ENCODE measurements at regions not wholly inside any gene's neighbourhood (a gene's known extent, or its start where the extent isn't known, plus 50 kb on each side); places are given as distances from the start of the nearest gene placed in this dataset.

- no peak for DNase-seq
These were observed 396.6 kb downstream of the BRINP2 start for GRCh38 chr1:177567393-177567792.

GRCh38 chr1:177566495-177566894 is 395.7 kb downstream of the BRINP2 start:
- no peak for DNase-seq

- DNase-seq: no peak
These were observed 390.7 kb downstream of the BRINP2 start for GRCh38 chr1:177561436-177561835.

- DNase-seq: no peak
These were observed 387.6 kb downstream of the BRINP2 start for GRCh38 chr1:177558372-177558771.

GRCh38 chr1:177556163-177556562 is 385.4 kb downstream of the BRINP2 start:
- no peak for DNase-seq

GRCh38 chr1:177547200-177547599 is 376.4 kb downstream of the BRINP2 start:
- no peak for DNase-seq

GRCh38 chr1:177546346-177546745 is 375.6 kb downstream of the BRINP2 start:
- no peak for DNase-seq

- no peak for DNase-seq
These were observed 355.4 kb downstream of the BRINP2 start for GRCh38 chr1:177526201-177526600.

GRCh38 chr1:177525176-177525575 is 354.4 kb downstream of the BRINP2 start:
- DNase-seq: no peak

GRCh38 chr1:177517546-177517945 is 346.8 kb downstream of the BRINP2 start:
- DNase-seq: no peak

GRCh38 chr1:177514207-177514606 is 343.4 kb downstream of the BRINP2 start:
- no peak for DNase-seq

- DNase-seq: no peak
These were observed 340.3 kb downstream of the BRINP2 start for GRCh38 chr1:177511036-177511435.

GRCh38 chr1:177505905-177506590 is 335.3 kb downstream of the BRINP2 start:
- DNase-seq: no peak

- DNase-seq: no peak
These were observed 325.1 kb downstream of the BRINP2 start for GRCh38 chr1:177495878-177496277.

GRCh38 chr1:177490786-177491185 is 320.0 kb downstream of the BRINP2 start:
- DNase-seq: no peak

- no peak for DNase-seq
These were observed 319.4 kb downstream of the BRINP2 start for GRCh38 chr1:177490036-177490639.

- DNase-seq: no peak
These were observed 318.0 kb downstream of the BRINP2 start for GRCh38 chr1:177488722-177489121.

GRCh38 chr1:177487481-177487880 is 316.7 kb downstream of the BRINP2 start:
- no peak for DNase-seq

GRCh38 chr1:177480741-177481305 is 310.1 kb downstream of the BRINP2 start:
- no peak for DNase-seq

- DNase-seq: no peak
These were observed 308.8 kb downstream of the BRINP2 start for GRCh38 chr1:177479600-177479999.

GRCh38 chr1:177476676-177477075 is 305.9 kb downstream of the BRINP2 start:
- DNase-seq: no peak

GRCh38 chr1:177472567-177472966 is 301.8 kb downstream of the BRINP2 start:
- no peak for DNase-seq

- no peak for DNase-seq
These were observed 300.5 kb downstream of the BRINP2 start for GRCh38 chr1:177471244-177471643.

- no peak for DNase-seq
These were observed 298.8 kb downstream of the BRINP2 start for GRCh38 chr1:177469519-177469918.

- no peak for DNase-seq
These were observed 295.5 kb downstream of the BRINP2 start for GRCh38 chr1:177466286-177466685.
